GM18907 (cell line): ENCODE measurements at regions not wholly inside any gene's neighbourhood (a gene's known extent, or its start where the extent isn't known, plus 50 kb on each side); places are given as distances from the start of the nearest gene placed in this dataset.

Experiments
- ATAC-seq: cut with Tn5 transposase; IDR thresholded peaks from one replicate; pipeline ENCODE4 v1.9.1; 2021; ENCODE audit warnings: mild to moderate bottlenecking, moderate library complexity; ENCODE audit not compliant: unreplicated experiment

- ATAC-seq: no peak
Observed at GRCh38 chr12:116654226-116654743, 83.6 kb downstream of the SPRING1 start.

- no peak for ATAC-seq
Observed at GRCh38 chr12:116651089-116651488, 86.8 kb downstream of the SPRING1 start.

- no peak for ATAC-seq
Observed at GRCh38 chr12:116650585-116651087, 87.2 kb downstream of the SPRING1 start.

GRCh38 chr12:116650062-116650461, 87.8 kb downstream of the SPRING1 start:
- ATAC-seq: no peak

GRCh38 chr12:116647813-116648212, 88.6 kb downstream of the MAP1LC3B2 start:
- ATAC-seq: no peak

GRCh38 chr12:116646901-116647300, 87.7 kb downstream of the MAP1LC3B2 start:
- no peak for ATAC-seq

GRCh38 chr12:116644806-116645205, 85.6 kb downstream of the MAP1LC3B2 start:
- no peak for ATAC-seq

GRCh38 chr12:116642683-116643082, 83.5 kb downstream of the MAP1LC3B2 start:
- no peak for ATAC-seq

GRCh38 chr12:116642106-116642505, 82.9 kb downstream of the MAP1LC3B2 start:
- no peak for ATAC-seq

GRCh38 chr12:116640281-116640680, 81.1 kb downstream of the MAP1LC3B2 start:
- ATAC-seq: no peak

GRCh38 chr12:116639765-116640164, 80.6 kb downstream of the MAP1LC3B2 start:
- ATAC-seq: no peak

GRCh38 chr12:116638376-116638775, 79.2 kb downstream of the MAP1LC3B2 start:
- ATAC-seq: no peak

GRCh38 chr12:116637589-116638150, 78.5 kb downstream of the MAP1LC3B2 start:
- no peak for ATAC-seq

GRCh38 chr12:116636608-116637519, 77.7 kb downstream of the MAP1LC3B2 start:
- ATAC-seq: no peak

GRCh38 chr12:116635487-116635886, 76.3 kb downstream of the MAP1LC3B2 start:
- ATAC-seq: no peak

- no peak for ATAC-seq
Observed at GRCh38 chr12:116633476-116633875, 74.3 kb downstream of the MAP1LC3B2 start.

- ATAC-seq: no peak
Observed at GRCh38 chr12:116631619-116632018, 72.4 kb downstream of the MAP1LC3B2 start.

- ATAC-seq: no peak
Observed at GRCh38 chr12:116630762-116631161, 71.6 kb downstream of the MAP1LC3B2 start.

- no peak for ATAC-seq
Observed at GRCh38 chr12:116629480-116629879, 70.3 kb downstream of the MAP1LC3B2 start.

GRCh38 chr12:116628989-116629388, 69.8 kb downstream of the MAP1LC3B2 start:
- ATAC-seq: no peak

GRCh38 chr12:116628450-116628793, 69.2 kb downstream of the MAP1LC3B2 start:
- no peak for ATAC-seq
